ENCODE measurements at regions not wholly inside any gene's neighbourhood (a gene's known extent, or its start where the extent isn't known, plus 50 kb on each side); places are given as distances from the start of the nearest gene placed in this dataset.
"Not testable (repeated sequence)": the region's sequence is repeated elsewhere in the genome, so short reads cannot be mapped to it uniquely, and the experiment has no call there.

DNA sequence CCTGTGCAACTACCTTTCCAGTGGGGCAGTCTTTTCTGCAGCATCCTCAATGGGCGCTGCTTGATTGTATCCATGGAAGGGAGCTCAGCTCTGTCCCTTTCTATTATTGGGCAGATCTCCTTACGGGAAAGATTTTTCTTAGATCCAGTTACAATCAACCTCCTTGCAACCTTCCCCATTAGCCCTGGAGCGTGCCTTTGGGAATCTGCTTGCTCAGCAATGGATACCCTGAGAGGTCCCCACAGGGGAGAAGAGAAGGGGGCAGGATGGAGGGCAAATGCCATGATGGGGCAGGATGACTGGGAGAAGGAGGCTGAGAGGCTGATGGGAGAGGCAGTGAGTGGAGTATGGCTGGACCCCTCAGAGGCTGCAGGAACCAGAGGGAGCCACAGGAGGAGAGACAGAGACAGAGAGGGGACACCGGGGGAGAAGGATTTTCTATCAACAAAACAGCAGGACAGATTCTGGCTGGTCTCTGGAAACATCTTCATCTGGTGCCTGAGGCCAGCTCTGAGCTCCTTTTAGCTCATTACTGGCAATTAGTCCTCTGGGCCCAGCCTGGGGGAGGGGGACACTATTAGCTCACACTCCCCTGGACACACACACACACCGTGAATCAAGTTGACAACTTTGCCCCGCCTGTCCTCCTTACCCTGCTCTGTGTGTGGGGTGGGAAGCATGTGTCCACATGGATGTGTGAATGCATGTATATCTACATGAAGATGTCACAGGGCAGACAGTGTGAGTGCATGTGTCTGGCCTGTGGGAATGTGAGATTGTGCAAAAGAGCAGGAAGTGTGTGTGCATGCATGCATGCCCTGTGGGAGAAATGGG lies 80.8 kb upstream of the PAX2 start:
- DNase-seq (ENCODE audit: low spot score): no peak

DNA sequence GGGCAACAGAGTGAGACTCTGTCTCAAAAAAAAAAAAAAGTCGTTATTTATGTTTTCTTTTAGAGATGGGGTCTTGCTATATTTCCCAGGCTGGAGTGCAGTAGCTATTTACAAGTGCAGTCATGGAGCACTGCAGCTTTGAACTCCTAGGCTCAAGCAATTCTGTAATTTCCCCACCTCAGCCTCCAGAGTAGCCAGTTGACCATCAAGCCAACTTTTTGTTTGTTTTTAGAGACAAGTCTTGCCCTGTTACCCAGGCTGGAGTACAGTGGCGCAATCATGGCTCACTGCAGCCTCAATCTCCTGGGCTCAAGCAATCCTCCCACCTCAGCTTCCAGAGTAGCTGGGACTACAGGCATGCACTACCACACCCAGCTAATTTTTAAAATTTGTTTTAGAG lies 78.7 kb upstream of the PAX2 start:
- not testable (repeated sequence) for DNase-seq (ENCODE audit: low spot score)

DNA sequence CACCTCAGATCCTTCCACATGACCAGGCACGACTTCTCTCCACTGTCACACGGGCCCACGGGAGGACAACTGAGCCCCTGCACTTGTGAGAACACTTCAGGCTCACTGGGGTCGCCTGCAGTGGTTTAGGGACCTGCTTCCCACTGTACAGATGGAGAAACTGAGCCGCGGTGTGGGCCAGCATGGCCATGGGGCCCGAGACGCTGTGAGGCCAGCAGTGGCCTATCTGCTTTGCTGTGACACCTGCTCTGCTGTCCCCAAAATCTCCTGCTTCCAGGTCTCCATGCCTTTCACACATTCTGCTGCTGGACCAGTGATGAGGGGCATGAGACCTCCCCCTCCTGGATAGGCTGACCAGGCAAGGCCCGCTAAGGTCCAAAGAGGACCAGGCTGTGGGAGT lies 75.8 kb upstream of the PAX2 start:
- no peak for DNase-seq (ENCODE audit: low spot score)

DNA sequence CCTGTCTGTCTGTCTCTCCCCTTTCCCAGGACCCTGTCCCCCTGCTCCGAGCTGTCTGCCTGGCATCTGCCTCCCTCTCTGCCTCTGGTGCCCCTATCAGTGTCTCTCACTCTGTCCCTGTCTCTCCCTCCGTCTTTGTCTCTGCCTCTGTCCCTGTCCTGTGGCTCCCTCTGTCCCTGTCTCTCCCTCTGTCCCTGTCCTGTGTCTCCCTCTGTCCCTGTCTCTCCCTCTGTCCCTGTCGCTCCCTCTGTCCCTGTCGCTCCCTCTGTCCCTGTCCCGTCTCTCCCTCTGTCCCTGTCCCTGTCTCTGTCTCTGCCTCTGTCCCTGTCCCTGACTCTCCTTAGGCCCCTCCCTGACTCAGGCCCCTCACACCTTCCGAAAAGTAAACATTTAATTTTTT lies 75.0 kb upstream of the PAX2 start:
- no peak for DNase-seq (ENCODE audit: low spot score)

DNA sequence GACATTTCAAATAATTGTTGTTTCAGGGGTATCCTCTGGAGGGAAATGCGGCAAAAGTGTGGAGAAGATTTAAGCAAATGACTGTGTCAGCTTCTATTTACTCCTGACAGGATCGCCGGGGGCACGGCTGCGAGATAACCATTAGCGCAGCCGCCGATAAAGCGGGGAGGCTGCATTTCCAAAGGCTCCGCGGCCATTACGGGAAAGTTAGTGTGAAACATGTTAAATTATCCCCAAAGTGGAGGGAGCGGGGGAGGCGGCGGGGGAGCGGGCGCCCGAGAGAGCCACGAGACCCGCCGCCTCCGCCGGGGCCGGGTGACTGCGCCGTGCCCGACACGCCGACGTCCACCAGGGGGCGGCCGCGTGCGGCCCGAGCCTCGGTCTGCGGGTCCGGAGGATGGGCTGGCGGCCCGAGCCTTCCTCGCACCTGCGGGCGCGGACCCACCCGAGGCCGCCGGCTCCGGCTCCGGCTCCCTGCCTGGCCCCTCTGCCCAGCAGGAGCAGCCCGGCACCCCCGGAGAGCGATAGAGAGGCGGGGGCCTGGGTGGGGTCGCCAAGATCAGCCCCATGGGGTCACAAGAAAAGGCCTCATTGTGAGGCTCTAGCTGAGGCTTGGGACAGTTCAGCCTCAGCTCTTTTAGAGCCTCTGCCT lies 74.4 kb upstream of the PAX2 start:
- DNase-seq (ENCODE audit: low spot score): peak; percentile 48

DNA sequence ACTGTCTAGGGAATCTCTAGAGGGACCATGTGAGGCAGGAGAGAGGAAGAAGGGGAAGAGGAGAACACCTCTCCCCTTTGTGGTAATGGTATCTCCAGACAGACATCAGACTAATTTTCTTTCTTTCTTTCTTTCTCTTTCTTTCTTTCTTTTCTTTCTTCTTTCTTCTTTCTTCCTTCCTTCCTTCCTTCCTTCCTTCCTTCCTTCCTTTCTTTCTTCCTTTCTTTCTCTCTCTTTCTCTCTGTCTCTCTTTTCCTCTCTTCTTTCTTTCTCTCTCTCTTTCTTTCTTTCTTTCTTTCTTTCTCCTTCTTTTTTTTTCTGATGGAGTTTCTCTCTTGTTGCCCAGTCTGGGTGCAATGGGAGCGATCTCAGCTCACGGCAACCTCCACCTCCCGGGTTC lies 73.2 kb upstream of the PAX2 start:
- no peak for DNase-seq (ENCODE audit: low spot score)

DNA sequence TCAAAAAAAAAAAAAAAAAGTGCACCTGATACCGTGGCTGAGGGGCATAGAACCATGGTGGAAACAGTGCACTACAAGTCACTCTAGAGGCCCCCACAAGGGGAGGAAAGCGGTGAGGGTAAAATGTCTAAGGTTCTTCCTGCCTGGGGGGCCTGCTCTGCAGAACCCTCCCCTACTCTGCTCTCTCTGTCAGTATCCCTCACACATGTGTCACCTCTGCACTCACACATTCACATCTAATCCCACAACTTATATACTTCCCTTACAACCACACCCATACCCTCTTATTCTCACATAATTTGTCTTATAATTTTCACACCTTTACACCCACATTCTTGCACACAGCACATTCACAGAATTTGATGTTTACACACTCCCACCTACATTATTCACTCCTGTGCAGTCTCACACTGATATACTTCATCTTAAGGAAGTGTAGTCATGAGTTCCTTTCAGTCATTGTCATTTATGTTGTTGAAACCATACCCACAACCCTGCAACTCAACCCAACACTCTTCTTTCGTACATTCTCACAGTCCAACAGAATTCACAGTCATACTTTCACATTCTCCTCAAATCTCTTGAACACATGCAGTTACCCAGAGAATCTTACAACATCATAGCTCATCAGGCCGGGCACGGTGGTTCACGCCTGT lies 68.0 kb upstream of the PAX2 start:
- DNase-seq (ENCODE audit: low spot score): no peak

DNA sequence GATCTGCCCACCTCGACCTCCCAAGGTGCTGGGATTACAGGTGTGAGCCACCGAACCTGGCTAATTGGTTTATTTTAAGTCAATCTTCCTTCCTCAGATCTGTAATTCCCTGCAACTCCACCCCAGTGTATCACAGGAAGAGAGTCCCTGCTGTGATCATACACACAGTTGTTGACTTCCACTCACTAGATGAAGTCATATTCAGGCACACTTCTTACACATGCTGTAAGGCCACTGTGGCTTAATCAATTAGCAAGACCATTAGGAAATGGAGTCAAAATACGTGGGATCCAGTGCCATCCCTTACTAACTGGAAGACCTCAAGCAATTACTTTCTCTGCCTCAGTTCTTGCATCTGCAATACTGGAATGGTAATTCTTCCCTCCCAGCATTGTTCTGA lies 66.1 kb upstream of the PAX2 start:
- DNase-seq (ENCODE audit: low spot score): no peak

DNA sequence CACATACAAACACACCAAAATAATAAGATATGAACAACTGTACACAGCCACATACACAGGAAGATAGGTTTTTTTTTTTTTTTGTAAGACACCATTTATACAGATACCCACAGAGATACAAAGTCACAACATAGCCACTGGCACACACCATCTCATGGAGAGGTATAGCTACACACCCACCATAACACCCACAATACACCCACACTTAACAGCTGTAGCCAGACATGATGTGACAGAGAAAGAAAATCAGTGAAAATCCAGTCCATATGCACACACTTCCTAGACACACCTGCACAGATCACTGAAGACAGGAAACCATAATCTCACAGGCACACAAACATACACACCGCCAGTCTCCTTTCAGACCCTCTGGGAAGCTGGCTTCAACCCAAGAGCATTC lies 62.4 kb upstream of the PAX2 start:
- no peak for DNase-seq (ENCODE audit: low spot score)

DNA sequence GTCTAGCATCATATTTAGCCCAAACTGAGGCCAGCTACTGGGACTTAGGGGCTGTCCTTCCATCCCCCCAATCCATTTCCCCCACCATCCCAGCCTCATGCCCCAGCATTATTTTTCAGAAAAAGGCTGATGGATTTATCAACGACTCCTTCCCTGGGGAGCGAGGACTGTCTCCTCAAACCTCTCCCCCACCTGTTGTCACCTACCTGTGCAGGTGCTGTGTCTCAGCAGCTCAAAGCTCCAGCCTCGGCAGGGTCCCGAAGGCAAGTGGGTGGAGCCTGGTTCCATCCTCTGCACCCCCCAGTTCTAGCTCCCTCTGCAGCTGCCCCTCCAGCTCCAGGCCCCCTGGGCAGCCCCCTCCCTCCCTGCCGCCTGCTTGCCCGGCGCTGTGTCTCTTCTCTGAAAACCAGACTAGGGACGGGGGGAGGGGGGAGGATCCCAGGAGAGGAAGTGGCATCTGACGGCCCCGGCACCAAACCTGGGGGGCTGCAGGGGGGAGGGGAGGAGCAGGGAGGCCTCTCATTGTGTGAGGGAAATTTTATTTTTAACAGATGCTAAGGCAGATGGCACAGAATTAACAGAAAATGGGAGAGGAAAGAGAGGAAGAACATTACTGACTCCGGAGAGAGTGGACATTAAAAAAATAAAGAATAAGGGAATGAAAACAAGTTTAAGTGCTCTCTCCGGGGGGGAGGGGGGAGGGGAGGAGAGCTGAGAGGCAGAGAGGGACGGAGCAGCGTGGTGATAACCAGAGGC lies 61.7 kb upstream of the PAX2 start:
- DNase-seq (ENCODE audit: low spot score): no peak

DNA sequence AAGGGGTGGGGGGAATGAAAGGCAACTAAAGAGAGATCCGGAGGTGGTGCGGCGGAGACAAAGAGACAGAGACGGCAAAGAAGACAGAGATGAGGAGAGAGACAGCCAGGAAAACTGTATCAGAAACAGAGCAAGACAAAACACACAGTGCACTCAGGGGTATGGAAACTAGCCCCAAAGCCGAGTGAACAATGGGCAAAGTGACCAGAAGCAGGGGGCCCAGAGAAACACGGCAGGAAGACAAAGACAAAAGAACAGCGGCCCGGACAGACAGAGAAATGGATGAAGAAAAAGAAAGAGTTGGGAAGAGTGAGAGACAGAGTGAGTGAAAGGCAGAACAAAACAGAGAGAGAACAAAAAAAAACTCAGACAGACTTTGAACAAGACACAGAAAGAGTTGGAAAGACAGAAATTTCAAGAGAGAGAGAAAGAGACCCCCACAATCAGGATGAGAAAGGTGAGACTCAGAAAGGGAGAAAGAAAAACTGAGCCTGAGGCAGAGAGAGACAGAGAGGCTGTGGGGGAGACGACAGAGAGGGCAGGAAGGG lies 60.6 kb upstream of the PAX2 start:
- DNase-seq (ENCODE audit: low spot score): no peak

DNA sequence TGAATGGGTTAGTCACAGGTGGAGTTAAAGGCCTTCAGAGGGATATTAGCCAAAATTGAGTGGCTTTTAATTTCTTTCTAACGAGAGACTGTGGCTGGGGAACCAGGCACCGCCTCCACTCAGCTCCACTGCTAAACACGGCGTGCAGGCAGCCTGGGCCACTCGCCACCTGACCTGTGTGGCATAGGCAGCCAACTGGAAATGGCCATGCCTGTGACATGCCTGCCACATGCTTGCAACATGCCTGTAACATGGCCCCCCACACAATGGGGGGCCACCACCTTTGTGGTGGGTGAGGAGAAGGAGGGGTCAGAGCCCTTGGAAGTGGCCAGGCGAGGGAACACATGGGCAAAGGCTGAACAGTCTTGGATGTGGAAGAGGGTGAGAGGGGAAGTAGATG lies 60.1 kb upstream of the PAX2 start:
- DNase-seq (ENCODE audit: low spot score): no peak

DNA sequence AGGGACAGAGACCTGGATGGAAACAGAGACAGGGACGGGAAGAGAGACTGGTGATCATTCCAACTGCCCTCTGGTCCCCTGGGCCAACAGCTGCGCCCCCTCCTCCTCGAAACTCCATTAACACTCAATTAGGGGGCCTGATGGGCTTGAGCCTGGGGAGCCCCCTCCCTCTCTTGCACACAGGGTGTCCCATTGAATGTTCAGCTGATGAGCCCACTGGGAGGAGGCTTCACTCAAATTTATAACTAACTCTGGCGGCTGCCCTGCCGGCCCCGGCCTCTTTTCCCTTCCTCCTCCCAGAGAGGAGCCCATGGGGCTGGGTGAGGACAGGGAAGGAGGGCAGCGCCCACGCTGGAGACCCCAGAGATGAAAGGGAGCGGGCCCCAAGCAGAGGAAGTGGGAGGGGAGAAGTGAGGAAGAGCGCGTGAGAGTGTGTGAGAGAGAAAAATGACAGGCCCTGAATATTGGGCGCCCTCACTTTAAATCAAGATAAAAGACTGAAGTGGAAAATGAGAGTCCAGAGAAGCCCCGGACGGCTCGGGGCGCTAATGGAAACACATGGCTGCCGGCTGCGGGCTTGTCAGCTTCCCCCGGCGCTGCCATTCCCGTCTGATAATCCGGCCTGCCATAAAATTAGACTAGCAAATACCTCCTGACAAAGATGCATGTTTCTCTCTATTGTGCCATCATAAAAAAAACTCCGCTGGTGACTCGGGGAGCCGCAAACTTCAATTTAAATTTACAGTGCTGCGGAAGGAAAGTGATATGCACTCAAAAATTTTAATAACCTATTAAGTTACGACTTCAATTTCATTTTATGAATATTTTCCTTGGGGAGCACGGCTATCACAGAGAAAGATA lies 58.0 kb upstream of the PAX2 start:
- DNase-seq (ENCODE audit: low spot score): no peak

DNA sequence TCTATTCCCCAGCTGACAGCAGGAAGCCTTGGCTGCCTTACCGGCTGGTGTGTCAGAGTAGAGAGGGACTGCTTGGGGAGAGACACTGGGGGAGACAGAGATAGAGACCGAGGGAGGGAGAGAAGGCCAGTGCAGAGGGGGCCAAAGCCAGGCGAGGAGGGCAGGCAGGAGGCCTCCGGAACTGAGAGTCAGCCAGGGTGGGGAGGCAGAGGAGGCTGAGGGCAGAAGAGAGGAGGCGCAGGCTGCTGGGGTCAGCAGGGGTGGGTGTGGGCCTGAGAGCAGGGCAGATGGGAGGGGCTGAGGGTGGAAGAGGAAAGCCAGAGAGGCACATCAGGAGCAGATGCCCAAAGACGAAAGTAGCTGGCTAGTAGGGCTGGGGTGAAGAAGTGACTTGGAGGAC lies 57.2 kb upstream of the PAX2 start:
- DNase-seq (ENCODE audit: low spot score): no peak

DNA sequence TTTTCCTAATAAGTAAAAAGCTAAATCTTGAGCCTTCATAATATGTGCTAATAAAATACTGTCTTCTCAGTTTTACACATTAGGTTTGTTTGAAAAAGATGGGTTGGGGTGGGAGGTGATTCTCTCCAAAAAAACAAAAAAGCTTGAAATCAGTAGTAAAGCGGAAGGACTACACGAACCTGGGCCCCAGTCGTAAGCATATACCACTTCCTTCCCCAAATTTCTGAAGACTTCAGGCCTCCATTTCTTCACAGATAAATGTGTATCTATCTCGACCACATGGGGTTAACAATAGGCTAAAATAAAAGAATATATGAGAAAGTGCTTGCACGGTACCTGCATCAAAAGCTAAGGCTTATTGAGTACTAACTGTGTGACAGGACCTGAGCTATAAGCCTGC lies 51.6 kb upstream of the PAX2 start:
- no peak for DNase-seq (ENCODE audit: low spot score)
